GM12878 (cell line): ENCODE measurements at regions not wholly inside any gene's neighbourhood (a gene's known extent, or its start where the extent isn't known, plus 50 kb on each side); places are given as distances from the start of the nearest gene placed in this dataset.

Experiments used
- CEBPB ChIP-seq, 2 experiments: fragments of 150-350 bp in 1 of 2; IDR thresholded peaks; 2 replicates each; pipeline ENCODE4 v1.6.1; 2012 to 2014; ENCODE audit warnings: low read depth in 2 of 2, low read length in 2 of 2, borderline replicate concordance in 1 of 2, inconsistent platforms in 1 of 2
- CTCF ChIP-seq, 3 experiments: IDR thresholded peaks in 2 of 3; conservative IDR thresholded peaks in 1 of 3; 2 replicates each; pipeline ENCODE4 v1.5.1; 2011; ENCODE audit warnings: low read depth in 3 of 3, low read length in 3 of 3, mild to moderate bottlenecking in 3 of 3, control low read depth in 2 of 3, moderate library complexity in 2 of 3, inconsistent platforms in 1 of 3, mixed read lengths in 1 of 3; ENCODE audit not compliant: control insufficient read depth in 2 of 3, insufficient read depth in 1 of 3; ENCODE audit errors: extremely low read depth in 1 of 3
- EZH2 ChIP-seq: IDR thresholded peaks from 2 replicates; pipeline ENCODE4 v1.6.1; 2012; ENCODE audit warnings: low read depth, mild to moderate bottlenecking, control low read depth, inconsistent platforms, low read length, borderline replicate concordance; ENCODE audit not compliant: control insufficient read depth
- KDM1A ChIP-seq: fragments of 200-600 bp; sonication (generic); IDR thresholded peaks from 2 replicates; pipeline ENCODE4 v1.6.1; 2016; ENCODE audit warnings: borderline replicate concordance
- POLR2A ChIP-seq: IDR thresholded peaks from 2 replicates; pipeline ENCODE4 v1.6.1; 2011; ENCODE audit warnings: low read depth, mild to moderate bottlenecking, low read length
- SUZ12 ChIP-seq: fragments of 200-600 bp; sonication (generic); IDR thresholded peaks from one replicate; pipeline ENCODE4 v1.6.1; 2018; ENCODE audit warnings: antibody characterized with exemption, mild to moderate bottlenecking; ENCODE audit not compliant: unreplicated experiment

GRCh38 chr3:135362889-135363288, 567.8 kb downstream of the EPHB1 start:
- TF ChIP-seq EZH2 (no peak), CTCF (IDR thresholded peaks at IDR 0.05 in 2 of 3, conservative IDR thresholded peaks at IDR 0.05 in 1 of 3; ENCODE audit: control insufficient read depth in 2 of 3, extremely low read depth in 1 of 3, insufficient read depth in 1 of 3, low read depth in 3 of 3, low read length in 3 of 3) (no peak), KDM1A (no peak), CEBPB (IDR thresholded peaks at IDR 0.05; ENCODE audit: borderline replicate concordance in 1 of 2, low read depth in 2 of 2, low read length in 2 of 2) (no peak), SUZ12 (no peak), POLR2A (no peak)
